Activated naive CD4-positive, alpha-beta T cell treated with anti-CD3 and anti-CD28 coated beads, Interleukin-2, amount 10 ng/mL, durations not matched to agents 7 days and 5 days (primary cell): ENCODE measurements at regions not wholly inside any gene's neighbourhood (a gene's known extent, or its start where the extent isn't known, plus 50 kb on each side); places are given as distances from the start of the nearest gene placed in this dataset.
"Not testable (repeated sequence)": the region's sequence is repeated elsewhere in the genome, so short reads cannot be mapped to it uniquely, and the experiment has no call there.

Experiments
- CTCF ChIA-PET: fragments of 350-600 bp; sonication (Branson Sonifier 250); formaldehyde crosslinking; loops from one replicate; lab custom pipeline; 2021; ENCODE audit warnings: antibody characterized with exemption; lab: Charles Lee
- DNase-seq: peaks from one replicate; pipeline ENCODE4 v3.0.0-alpha.2; 2020
- H3K27ac Mint-ChIP-seq: one replicate; pipeline ENCODE4 v1.8.0; 2021; ENCODE audit warnings: mild to moderate bottlenecking, moderate library complexity, mixed read lengths
- H3K27me3 Mint-ChIP-seq: one replicate; pipeline ENCODE4 v1.8.0; 2021; ENCODE audit warnings: mild to moderate bottlenecking, mixed read lengths
- H3K36me3 Mint-ChIP-seq: one replicate; pipeline ENCODE4 v1.8.0; 2021; ENCODE audit warnings: mixed read lengths
- H3K4me1 Mint-ChIP-seq: one replicate; pipeline ENCODE4 v1.8.0; 2021; ENCODE audit warnings: mixed read lengths
- H3K4me3 Mint-ChIP-seq: one replicate; pipeline ENCODE4 v1.8.0; 2021; ENCODE audit warnings: mild to moderate bottlenecking, moderate library complexity, mixed read lengths
- H3K9me3 Mint-ChIP-seq: one replicate; pipeline ENCODE4 v1.8.0; 2021; ENCODE audit warnings: mixed read lengths

DNA sequence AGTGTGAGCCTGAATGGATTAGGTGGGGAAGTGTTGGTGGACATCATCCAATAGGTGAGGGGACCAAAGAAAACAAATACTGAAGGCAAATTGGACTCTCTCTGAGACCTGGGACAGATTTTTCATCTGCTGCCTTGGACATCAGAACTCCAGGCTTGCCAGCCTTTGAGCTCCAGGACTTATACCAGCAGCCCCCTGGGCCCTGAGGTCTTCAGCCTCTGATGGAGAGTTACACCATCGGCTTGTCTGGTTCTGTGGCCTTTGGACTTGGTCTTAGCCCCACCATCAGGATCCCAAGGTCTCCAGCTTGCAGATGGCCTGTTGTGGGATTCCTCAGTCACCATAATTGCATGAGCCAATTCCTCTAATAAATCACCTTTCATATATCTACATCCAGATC is 80.8 kb upstream of the SLC8A3 start:
- Mint-ChIP-seq H3K27me3 (peaks cover 17% of the 10 kb centered on the region), H3K4me1 (no peaks in the 10 kb centered on the region), H3K27ac (no peak overlapping the region), H3K4me3 (no peak overlapping the region), H3K36me3 (no peaks in the 10 kb centered on the region), H3K9me3 (no peaks in the 10 kb centered on the region)
- no peak for DNase-seq
- CTCF ChIA-PET: no interaction called here

DNA sequence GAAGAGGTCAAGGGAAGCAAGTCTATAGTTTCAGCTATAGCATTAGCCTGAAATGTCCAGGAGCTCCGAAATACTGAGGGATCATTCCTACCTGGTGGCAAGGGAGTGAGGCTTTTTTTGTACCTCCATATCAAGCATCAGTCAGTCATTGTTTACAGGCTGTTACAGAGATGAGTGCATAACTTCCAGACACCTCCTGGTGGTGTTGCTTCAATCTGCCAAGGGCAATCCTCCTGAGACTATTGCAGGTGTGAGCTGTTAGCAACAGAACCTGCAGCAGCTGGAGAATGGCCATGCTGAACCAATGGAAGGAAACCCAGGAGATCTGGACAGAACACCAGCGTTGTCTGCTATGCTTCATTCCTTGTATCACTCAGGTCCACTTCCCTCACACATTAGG is 80.0 kb upstream of the SLC8A3 start:
- DNase-seq: no peak
- H3K4me1 Mint-ChIP-seq: no peaks in the 10 kb centered on the region
- no peaks in the 10 kb centered on the region for H3K9me3 Mint-ChIP-seq
- H3K36me3 Mint-ChIP-seq: no peaks in the 10 kb centered on the region
- CTCF ChIA-PET: interaction anchor here (0.7 kb wide), 1 partner anchor 59 kb away, joined by 3 read pairs; no protein-coding TSS in a partner anchor
- H3K27ac Mint-ChIP-seq: no peak overlapping the region
- peaks cover 22% of the 10 kb centered on the region for H3K27me3 Mint-ChIP-seq
- H3K4me3 Mint-ChIP-seq: no peak overlapping the region

DNA sequence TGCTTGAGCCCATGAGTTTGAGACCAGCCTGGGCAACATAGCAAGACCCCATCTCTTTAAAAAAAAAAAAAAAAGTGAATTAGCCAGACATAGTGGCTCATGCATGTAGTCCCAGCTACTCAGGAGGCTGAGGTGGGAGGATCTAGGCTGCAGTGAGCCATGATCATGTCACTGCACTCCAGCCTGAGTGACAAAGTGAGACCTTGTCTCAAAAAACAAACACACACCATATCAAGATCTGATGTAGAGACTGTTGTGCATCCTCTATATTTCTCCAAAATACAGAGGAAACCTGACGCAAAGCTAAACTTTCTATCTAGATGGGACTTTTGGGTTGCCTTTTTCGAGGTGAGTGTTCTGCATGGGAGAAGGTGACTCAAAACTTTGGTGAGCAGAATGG is 77.4 kb upstream of the SLC8A3 start:
- H3K4me3 Mint-ChIP-seq: no peak overlapping the region
- CTCF ChIA-PET: no interaction called here
- no peaks in the 10 kb centered on the region for H3K4me1 Mint-ChIP-seq
- DNase-seq: no peak
- H3K27ac Mint-ChIP-seq: no peak overlapping the region
- no peaks in the 10 kb centered on the region for H3K9me3 Mint-ChIP-seq
- peaks cover 26% of the 10 kb centered on the region for H3K27me3 Mint-ChIP-seq
- H3K36me3 Mint-ChIP-seq: no peaks in the 10 kb centered on the region

DNA sequence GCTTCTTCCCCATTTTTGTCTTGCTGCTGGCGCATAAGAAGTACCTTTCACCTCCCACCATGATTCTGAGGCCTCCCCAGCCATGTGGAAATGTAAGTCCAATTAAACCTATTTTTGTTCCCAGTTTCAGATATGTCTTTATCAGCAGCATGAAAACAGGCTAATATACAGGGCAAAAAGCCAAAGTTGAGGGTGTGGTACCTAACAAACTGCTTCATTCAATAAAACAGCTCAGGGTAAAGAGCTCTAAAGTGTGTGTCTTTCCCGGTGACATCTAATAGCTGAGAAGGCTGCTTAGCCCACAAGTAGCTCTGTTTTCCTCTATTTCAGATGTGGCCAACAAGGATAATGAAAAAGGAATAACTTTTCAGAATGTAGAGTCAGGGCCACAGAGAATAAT is 76.7 kb upstream of the SLC8A3 start:
- no peaks in the 10 kb centered on the region for H3K4me1 Mint-ChIP-seq
- CTCF ChIA-PET: no interaction called here
- H3K36me3 Mint-ChIP-seq: no peaks in the 10 kb centered on the region
- no peak for DNase-seq
- no peaks in the 10 kb centered on the region for H3K9me3 Mint-ChIP-seq
- no peak overlapping the region for H3K27ac Mint-ChIP-seq
- H3K27me3 Mint-ChIP-seq: peaks cover 26% of the 10 kb centered on the region
- H3K4me3 Mint-ChIP-seq: no peak overlapping the region

DNA sequence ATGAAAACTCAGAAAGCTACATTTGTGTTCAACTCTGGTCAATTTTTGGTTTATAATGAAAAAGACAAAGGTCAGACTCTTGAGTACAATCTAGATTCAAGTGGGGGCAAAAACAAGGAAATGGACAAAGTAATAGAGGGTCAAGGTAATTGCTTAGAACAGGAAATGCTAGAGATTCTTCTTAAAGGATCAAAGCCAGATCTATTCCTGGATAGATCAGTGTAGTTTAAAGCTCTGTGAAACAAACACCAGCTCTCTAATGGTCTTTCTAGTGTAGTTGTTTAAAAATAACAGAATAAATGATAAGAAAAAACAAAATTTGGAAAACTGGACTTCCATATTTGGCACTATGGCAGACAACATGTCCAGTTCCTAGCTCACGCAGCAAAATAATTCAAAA is 70.7 kb upstream of the SLC8A3 start:
- DNase-seq: no peak
- Mint-ChIP-seq H3K4me3 (no peak overlapping the region), H3K27me3 (peaks cover 38% of the 10 kb centered on the region), H3K27ac (no peak overlapping the region), H3K4me1 (peaks cover 9% of the 10 kb centered on the region), H3K36me3 (peaks cover 1% of the 10 kb centered on the region), H3K9me3 (peaks cover 6% of the 10 kb centered on the region)
- CTCF ChIA-PET: interaction anchor here (0.6 kb wide), 1 partner anchor 308 kb away, joined by 3 read pairs; no protein-coding TSS in a partner anchor

DNA sequence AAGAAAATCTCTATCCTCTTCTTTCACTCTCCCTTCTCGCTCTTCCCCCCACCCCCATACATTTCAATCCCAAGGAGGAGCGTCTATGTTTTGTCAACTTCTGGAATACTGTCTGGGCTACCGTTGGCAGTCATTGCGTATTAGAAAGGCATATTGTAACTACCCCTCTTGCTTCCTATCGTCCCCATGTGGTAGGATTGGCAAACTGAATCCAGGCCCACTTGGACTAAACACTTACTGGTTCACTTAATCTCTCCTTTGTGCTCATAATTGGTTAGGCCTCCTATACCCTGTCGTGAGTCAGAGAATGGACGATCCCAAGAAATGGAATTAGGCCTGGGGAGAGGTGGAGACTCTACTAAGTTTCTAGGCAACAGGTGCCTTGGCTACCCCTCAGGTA is 68.8 kb upstream of the SLC8A3 start:
- CTCF ChIA-PET: interaction anchor here (1.2 kb wide), 1 partner anchor 170 kb away, joined by 5 read pairs; no protein-coding TSS in a partner anchor
- Mint-ChIP-seq H3K27ac (no peak overlapping the region), H3K9me3 (peaks cover 6% of the 10 kb centered on the region), H3K27me3 (peaks cover 38% of the 10 kb centered on the region), H3K4me1 (peaks cover 9% of the 10 kb centered on the region), H3K36me3 (peaks cover 1% of the 10 kb centered on the region), H3K4me3 (no peak overlapping the region)
- peak; percentile 43 for DNase-seq

DNA sequence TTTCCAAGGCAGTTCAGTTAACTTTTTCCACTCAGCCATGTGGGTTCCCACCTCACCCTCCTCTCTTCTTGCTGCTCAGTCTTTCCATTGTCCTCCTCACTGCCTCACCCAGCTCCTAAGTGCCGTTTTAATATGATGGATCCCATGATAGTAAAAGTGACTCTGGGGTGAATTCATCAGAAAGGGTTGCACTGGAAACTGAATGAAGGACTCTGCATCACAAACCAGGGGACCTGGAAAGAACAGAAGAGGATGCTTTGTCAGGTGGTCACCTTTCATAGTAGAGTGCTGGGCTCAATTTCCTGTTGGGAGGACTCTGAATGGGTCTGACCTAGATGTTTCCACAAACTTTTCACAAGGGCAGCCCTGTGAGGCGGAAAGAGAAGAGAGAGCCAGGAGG is 67.8 kb upstream of the SLC8A3 start:
- no peak overlapping the region for H3K4me3 Mint-ChIP-seq
- H3K4me1 Mint-ChIP-seq: peaks cover 9% of the 10 kb centered on the region
- H3K36me3 Mint-ChIP-seq: peaks cover 1% of the 10 kb centered on the region

DNA sequence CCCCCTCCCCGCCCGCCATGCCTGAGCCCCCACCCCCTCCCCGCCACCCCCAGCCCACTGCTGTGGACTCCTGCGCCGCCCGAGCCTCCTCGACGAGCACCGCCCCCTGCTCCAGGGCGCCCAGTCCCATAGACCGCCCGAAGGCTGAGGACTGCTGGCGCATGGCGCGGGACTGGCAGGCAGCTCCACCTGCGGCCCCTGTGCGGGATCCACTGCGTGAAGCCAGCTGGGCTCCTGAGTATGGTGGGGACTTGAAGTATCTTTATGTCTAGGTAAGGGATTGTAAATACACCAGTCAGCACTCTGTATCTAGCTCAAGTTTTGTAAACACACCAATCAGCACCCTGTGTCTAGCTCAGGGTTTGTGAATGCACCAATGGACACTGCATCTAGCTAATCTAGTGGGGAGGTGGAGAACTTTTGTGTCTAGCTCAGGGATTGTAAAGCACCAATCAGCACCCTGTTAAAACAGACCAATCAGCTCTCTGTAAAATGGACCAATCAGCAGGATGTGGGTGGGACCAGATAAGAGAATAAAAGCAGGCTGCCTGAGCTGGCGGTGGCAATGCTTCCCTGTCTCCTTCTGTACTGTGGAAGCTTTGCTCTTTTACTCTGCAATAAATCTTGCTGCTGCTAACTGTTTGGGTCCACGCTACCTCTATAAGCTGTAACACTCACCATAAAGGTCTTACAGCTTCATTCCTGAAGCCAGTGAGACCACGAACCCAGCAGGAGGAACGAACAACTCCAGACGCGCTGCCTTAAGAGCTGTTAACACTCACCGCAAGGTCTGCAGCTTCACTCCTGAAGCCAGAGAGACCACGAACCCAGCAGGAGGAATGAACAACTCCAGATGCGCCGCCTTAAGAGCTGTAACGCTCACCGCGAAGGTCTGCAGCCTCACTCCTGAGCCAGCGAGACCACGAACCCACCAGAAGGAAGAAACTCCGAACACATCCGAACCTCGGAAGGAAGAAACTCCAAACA is 66.6 kb upstream of the SLC8A3 start:
- H3K4me1 Mint-ChIP-seq, H3K9me3 Mint-ChIP-seq, H3K36me3 Mint-ChIP-seq, CTCF ChIA-PET: not testable (repeated sequence)
- Mint-ChIP-seq H3K4me3 (peak overlapping the region; percentile 56), H3K27ac (peak overlapping the region; percentile 3), H3K27me3 (peaks cover 54% of the 10 kb centered on the region)
- DNase-seq: peak; percentile 40

More for the DNA sequence above, 67.8 kb upstream of the SLC8A3 start:
- Mint-ChIP-seq H3K27ac (no peak overlapping the region), H3K27me3 (peaks cover 47% of the 10 kb centered on the region), H3K9me3 (peaks cover 6% of the 10 kb centered on the region)
- CTCF ChIA-PET: interaction anchor here (0.7 kb wide), 1 partner anchor 15 kb away, joined by 3 read pairs; no protein-coding TSS in a partner anchor
- DNase-seq: no peak

DNA sequence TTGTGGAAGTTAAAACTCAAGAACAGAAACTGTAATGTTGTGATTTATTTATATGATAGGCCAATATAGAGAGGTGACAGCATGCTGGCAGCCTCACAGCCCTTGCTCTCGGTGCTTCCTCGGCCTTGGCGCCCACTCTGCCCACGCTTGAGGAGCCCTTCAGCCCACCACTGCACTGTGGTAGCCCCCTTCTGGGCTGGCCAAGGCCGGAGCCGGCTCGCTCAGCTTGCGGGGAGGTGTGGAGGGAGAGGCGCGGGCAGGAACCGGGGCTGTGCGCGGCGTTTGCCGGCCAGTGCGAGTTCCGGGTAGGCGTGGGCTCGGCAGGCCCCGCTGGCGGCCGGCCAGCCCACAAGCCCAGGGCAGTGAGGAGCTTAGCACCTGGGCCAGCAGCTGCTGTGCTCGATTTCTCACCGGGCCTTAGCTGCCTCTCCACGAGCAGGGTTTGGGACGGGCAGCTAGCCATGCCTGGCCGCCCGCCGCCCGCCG is 65.8 kb upstream of the SLC8A3 start:
- DNase-seq: no peak
- H3K4me3 Mint-ChIP-seq: peak overlapping the region; percentile 29
- H3K27me3 Mint-ChIP-seq: peaks cover 60% of the 10 kb centered on the region
- H3K9me3 Mint-ChIP-seq: peaks cover 6% of the 10 kb centered on the region
- no peak overlapping the region for H3K27ac Mint-ChIP-seq
- peaks cover 1% of the 10 kb centered on the region for H3K36me3 Mint-ChIP-seq
- CTCF ChIA-PET: no interaction called here
- peaks cover 9% of the 10 kb centered on the region for H3K4me1 Mint-ChIP-seq

DNA sequence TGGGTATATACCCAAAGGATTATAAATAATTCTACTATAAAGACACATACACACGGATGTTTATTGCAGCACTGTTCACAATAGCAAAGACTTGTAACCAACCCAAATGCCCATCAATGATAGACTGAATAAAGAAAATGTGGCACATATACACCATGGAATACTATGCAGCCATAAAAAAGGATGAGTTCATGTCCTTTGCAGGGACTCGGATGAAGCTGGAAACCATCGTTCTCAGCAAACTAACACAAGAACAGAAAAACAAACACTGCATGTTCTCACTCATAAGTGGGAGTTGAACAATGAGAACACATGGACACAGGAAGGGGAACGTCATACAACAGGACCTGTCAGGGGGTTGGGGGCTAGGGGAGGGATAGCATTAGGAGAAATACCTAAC is 64.8 kb upstream of the SLC8A3 start:
- H3K27ac Mint-ChIP-seq, H3K9me3 Mint-ChIP-seq, H3K4me1 Mint-ChIP-seq, H3K36me3 Mint-ChIP-seq, DNase-seq, H3K4me3 Mint-ChIP-seq, CTCF ChIA-PET: not testable (repeated sequence)
- H3K27me3 Mint-ChIP-seq: peaks cover 54% of the 10 kb centered on the region

DNA sequence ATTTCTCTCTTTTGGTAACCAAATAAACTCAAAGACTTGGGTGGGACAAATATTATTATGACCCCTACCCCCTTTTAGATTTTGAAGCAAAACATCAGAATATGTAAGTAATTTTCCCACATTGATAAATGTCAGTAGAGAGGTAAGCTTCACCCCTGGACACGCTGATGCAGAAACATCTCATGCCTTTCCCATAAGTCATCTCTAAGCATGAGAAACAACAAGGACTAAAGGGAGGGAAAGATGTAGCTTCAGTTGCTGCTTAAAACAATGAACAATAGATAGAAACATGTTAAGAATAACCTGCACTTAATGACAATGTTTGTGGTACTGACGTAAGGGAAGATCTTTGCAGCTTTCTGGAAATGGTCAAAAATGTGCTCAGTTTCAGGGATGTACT is 56.3 kb upstream of the SLC8A3 start:
- Mint-ChIP-seq H3K4me1 (no peaks in the 10 kb centered on the region), H3K9me3 (no peaks in the 10 kb centered on the region), H3K4me3 (no peak overlapping the region), H3K27me3 (peaks cover 11% of the 10 kb centered on the region), H3K36me3 (no peaks in the 10 kb centered on the region), H3K27ac (no peak overlapping the region)
- no peak for DNase-seq
- CTCF ChIA-PET: no interaction called here

DNA sequence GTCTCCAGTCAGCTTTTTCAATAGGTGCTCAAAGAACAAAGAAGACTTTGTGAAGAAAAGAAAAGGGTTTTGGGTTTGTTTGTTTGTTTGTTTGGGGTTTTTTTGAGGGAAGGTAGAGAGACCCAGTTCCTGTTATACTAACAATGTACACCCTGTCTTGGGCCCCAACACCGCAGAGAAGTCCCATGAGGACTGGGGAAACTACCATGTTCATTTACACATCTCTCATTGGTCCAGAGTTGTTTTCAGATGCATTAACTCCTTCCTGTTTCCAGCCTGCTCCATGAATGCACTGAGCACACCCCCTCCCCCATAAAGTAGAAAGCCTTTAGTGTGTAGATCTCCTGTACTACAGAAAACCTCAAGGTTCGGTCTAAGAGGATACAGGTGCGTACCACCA is 51.1 kb upstream of the SLC8A3 start:
- no peak overlapping the region for H3K27ac Mint-ChIP-seq
- no peak overlapping the region for H3K4me3 Mint-ChIP-seq
- H3K36me3 Mint-ChIP-seq: no peaks in the 10 kb centered on the region

DNA sequence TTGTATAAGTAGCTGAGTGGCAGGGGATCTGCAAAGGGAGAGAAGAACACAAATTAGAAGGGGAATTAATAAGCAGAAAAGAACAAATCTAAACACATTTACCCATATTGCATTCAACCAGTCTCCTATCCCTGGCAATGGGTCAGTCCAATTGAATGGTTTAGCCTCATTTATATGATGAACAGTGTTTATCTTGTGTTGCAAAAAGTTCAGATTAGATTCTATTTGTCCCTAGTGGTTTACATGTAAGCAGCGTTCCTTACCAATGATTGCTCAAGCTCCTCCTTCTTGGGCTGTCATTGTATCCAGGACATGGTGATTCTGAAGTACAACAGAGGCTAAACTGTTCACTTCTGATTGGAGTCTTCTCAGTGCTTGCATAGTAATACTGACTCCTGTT is 49.9 kb upstream of the SLC8A3 start:
- H3K36me3 Mint-ChIP-seq, H3K4me1 Mint-ChIP-seq, H3K27ac Mint-ChIP-seq, CTCF ChIA-PET, H3K4me3 Mint-ChIP-seq, H3K9me3 Mint-ChIP-seq, DNase-seq: not testable (repeated sequence)
- H3K27me3 Mint-ChIP-seq: peaks cover 18% of the 10 kb centered on the region

More for the DNA sequence above, 51.1 kb upstream of the SLC8A3 start:
- Mint-ChIP-seq H3K9me3 (no peaks in the 10 kb centered on the region), H3K27me3 (peaks cover 18% of the 10 kb centered on the region), H3K4me1 (no peaks in the 10 kb centered on the region)
- CTCF ChIA-PET: no interaction called here
- DNase-seq: no peak
